GM19351 (cell line): ENCODE measurements at regions not wholly inside any gene's neighbourhood (a gene's known extent, or its start where the extent isn't known, plus 50 kb on each side); places are given as distances from the start of the nearest gene placed in this dataset.
"Not testable (repeated sequence)": the region's sequence is repeated elsewhere in the genome, so short reads cannot be mapped to it uniquely, and the experiment has no call there.

Experiments used
- ATAC-seq: cut with Tn5 transposase; IDR thresholded peaks from one replicate; pipeline ENCODE4 v1.9.1; 2021; ENCODE audit warnings: mild to moderate bottlenecking, moderate library complexity; ENCODE audit not compliant: unreplicated experiment

DNA sequence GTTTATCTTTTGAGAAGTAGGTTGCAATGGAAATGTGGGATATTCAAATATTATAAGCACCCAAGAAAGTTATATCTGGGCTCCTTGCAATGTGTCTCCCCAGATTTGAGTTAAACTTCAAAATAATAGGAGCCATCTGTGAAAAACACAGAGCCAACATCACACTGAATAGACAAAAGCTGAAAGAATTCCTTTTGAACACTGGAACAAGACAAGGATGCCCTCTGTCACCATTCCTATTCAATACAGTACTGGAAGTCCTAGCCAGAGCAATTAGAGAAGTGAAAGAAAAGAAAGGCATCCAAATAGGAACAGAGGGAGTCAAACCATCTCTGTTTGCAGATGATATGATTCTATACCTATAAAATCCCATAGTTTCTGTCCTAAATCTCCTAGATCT lies 114.3 kb upstream of the IL1RAPL1 start:
- no peak for ATAC-seq

DNA sequence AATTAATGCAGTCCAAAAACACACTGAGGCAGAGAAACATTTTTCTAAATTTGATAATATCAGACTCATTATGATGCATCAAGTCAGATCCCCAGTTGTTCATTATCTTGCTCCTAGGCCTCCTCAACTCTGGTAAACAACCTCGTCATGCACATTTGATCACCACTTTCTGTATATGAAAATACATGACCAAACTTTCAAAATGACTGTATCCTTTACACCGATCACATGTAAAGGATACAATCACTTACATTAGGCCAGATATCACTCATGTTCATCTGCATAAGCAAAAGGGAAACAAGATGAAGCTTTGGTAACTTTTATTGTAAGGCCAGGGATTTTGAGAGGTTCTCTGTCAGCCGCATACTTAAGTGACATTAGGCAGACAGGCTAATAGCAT lies 99.4 kb upstream of the IL1RAPL1 start:
- ATAC-seq: peak; percentile 65

DNA sequence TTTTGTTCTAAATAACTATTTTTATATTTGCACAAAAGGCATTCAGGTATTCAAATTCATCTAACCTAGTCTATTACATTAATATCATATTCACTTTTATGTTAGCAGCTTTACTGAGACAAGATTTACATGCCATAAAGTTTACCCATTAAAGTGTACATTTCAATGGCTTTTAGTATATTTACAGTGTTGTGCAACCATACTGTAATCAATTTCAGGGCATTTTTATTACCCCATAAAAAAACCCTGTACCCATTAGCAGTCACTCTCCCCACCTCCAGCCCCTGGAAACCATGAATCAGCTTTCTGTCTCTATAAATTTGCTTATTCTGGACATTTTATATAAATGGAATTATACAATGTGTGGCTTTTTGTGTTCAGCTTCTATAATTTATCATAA lies 95.9 kb upstream of the IL1RAPL1 start:
- no peak for ATAC-seq

DNA sequence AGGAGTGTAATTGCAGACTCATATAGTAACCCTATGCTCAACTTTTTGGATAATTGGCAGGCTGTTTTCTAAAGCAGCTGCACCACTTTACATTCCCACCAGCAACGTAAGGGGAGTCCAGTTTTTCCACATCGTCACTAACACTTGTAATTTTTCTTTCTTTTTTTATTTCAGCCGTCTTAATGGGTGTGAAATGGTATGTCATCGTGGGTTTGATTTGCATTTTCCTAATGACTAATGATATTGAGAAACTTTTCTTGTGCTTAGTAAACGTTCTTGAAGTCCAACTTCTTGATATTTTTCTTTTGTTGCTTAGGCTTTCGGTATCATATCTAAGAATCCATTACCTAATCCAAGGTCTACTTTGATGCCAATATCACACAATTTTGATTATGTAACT lies 95.3 kb upstream of the IL1RAPL1 start:
- ATAC-seq: no peak

DNA sequence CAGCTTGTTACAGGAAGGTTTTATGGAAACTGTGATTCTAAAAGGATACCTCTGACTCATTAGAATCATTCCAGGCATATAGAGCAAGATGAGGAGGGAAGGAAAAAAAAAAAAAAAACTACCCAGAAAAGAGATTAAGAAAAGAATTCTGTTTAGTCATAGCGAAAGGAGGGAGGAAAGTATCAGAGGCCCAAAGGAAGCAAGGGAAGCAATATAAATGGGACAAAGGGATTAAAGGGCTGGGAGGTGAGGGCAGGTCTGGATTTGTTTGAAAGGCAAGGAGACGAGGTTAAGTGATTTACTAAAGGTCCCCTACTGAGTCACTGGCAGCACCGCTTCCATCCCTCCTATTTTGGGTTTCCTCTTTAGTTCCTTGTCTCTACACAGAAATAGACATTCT lies 88.6 kb upstream of the IL1RAPL1 start:
- no peak for ATAC-seq

GRCh38 chrX:28502667-28503066 lies 84.6 kb upstream of the IL1RAPL1 start:
- not testable (repeated sequence) for ATAC-seq

GRCh38 chrX:28507650-28508049 lies 79.6 kb upstream of the IL1RAPL1 start:
- ATAC-seq: not testable (repeated sequence)

- ATAC-seq: no peak
These were observed 66.5 kb upstream of the IL1RAPL1 start for GRCh38 chrX:28520786-28521185.

DNA sequence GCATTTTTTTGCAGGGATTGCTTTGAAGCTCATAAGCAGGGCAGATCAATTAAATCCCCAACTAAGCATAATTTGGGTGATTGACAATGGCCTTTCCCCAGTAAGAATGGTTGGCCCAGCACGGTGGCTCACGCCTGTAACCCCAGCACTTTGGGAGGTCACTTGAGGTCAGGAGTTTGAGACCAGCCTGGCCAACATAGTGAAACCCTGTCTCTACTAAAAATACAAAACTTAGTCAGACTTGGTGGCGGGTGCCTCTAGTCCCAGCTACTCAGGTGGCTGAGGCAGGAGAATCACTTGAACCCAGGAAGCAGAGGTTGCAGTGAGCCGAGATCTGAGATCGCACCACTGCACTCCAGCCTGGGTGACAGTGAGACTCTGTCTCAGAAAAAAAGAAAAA lies 58.9 kb upstream of the IL1RAPL1 start:
- ATAC-seq: not testable (repeated sequence)
